ENCODE measurements at regions not wholly inside any gene's neighbourhood (a gene's known extent, or its start where the extent isn't known, plus 50 kb on each side); places are given as distances from the start of the nearest gene placed in this dataset.

GRCh38 chr1:234932106-234932505 lies 196.5 kb downstream of the TOMM20 start:
- DNase-seq (ENCODE audit: low read depth), result no peak
- no peak overlapping the region for H3K4me3 ChIP-seq (ENCODE audit: low read depth, low read length)
- no peak for TF ChIP-seq CTCF (IDR thresholded peaks at IDR 0.05; ENCODE audit: low read depth, low read length, missing control alignments)

DNA sequence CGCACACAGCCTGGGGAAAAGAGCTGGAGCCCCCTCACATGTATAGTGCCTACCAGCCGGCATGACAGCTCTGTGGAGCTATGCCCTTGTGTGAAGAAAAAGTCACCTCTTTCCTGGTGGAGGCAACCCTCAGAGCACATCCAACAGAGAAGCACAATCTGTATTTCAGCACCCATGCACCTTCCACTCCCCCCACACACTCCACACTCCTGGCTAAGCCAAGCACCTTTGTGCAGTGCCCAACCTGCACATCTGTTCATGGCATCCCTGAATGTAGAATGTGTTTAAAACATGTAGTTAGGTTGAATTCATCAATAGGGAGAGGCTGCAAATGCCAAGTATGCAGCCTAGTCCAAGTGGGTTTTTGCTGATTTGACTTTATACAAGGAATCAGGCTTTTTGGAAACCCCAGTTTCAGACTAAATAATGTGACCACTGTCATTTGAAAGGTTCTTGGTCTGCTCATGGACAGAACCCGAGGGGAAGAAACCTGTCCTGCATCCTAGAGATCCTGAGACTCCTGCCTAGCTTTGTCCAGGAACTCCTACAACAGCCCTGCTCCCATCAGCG lies 197.1 kb downstream of the TOMM20 start:
- DNase-seq (ENCODE audit: low read depth), result no peak
- no peak for TF ChIP-seq CTCF (IDR thresholded peaks at IDR 0.05; ENCODE audit: low read depth, low read length, missing control alignments)
- H3K4me3 ChIP-seq (ENCODE audit: low read depth, low read length), result no peak overlapping the region

DNA sequence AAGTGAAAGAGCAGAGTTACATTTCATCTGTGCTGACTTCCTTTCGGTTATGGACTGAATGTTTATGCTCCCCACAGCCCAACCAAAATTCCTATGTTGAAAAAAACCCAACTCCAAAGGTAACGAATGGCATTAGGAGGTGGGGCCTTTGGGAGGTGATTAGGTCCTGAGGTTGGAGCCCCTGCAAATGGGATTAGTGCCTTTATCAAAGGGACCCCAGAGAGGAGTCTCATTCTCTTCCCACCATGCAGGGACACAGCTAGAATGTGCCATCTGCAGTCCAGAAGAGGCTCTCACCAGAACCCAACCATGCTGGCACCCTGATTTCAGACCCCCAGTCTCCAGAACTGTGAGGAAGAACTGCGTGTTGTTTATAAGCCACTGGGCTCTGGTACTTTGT lies 199.3 kb downstream of the TOMM20 start:
- no peak overlapping the region for H3K4me3 ChIP-seq (ENCODE audit: low read depth, low read length)
- no peak for DNase-seq (ENCODE audit: low read depth)
- TF ChIP-seq CTCF (IDR thresholded peaks at IDR 0.05; ENCODE audit: low read depth, low read length, missing control alignments), result no peak

DNA sequence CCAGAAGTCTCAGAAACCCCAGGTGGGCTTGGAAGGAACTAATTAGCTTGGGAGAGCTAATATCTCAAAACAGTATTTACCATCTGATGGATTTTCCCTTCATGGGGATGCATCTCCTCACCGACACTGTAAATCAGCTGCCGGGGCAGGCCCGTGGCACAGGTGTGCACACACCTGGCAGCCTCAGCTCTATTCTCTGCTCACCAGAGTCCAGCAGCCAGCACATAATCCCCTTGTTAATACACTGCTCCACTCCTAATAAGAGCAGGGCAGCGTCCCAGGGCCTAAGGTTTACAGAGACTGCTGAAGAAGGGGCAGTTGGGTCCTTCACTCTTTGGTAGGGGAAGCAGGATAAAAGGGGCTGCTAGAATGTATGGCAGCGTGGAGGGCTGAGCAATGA lies 200.0 kb downstream of the TOMM20 start:
- DNase-seq (ENCODE audit: low read depth), result no peak
- H3K4me3 ChIP-seq (ENCODE audit: low read depth, low read length), result no peak overlapping the region
- no peak for TF ChIP-seq CTCF (IDR thresholded peaks at IDR 0.05; ENCODE audit: low read depth, low read length, missing control alignments)

DNA sequence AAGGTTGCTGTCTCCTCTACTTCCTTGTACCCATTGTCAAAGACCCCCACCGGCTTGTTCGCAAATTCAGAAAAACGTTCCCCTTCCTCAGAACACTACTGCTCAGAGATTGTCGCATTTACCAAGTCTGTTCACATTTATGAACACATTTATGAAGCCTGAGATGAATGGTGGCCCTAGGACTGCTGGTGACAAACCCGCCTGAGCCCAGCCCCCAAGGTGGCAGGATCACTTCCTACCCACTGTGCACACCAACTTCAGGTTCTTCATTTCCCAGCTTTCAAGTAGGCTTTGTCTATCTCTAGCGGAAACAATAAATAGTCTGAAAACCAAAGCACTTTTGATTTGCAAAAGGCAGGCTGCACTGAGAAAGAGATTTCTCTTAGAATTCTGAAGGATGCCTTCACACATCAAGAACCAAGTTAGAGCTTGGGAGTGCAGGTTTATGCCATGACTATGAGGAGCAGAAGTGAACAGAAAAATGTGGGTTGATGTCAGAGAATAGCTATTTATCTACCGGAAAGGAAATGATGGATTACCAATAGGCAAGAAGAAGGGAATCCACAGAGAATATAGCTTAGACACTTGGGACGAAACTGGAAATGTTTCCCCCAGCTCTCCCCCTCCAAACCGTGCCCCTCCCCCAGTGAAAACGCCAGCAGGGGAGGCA lies 200.5 kb downstream of the TOMM20 start:
- TF ChIP-seq CTCF (IDR thresholded peaks at IDR 0.05; ENCODE audit: low read depth, low read length, missing control alignments), result no peak
- no peak overlapping the region for H3K4me3 ChIP-seq (ENCODE audit: low read depth, low read length)
- no peak for DNase-seq (ENCODE audit: low read depth)

DNA sequence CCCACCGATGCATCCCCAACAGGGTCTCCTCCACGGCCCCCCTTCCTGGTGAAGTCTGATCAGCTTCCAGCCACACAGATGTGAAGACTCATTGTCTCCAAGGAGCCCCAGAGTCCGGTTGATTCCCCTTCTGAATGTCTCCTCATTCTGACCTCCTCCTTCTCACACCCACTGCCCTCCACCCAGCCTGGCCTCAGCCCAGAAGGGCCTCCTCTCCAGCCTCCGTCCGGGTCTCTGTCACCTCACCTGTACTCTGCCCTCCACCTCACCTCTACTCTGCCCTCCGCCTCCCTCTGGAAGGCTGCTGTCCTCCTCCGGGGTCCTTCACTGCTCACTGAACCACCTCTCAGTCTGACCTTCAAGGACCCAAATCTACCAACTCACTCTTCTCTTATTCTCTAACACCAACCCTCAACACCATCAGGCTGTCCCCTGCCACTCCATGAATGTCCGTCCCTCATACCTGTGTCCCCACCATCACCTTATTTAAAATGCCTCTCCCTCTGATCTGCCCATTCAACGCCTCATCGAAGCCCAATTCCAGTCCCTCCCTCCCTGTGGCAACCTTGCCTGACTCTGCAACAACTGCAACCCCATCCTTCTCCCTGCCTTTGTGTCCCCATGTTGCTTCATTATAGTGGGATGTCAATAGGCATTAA lies 201.2 kb downstream of the TOMM20 start:
- no peak for TF ChIP-seq CTCF (IDR thresholded peaks at IDR 0.05; ENCODE audit: low read depth, low read length, missing control alignments)
- no peak for DNase-seq (ENCODE audit: low read depth)
- H3K4me3 ChIP-seq (ENCODE audit: low read depth, low read length), result peak overlapping the region; percentile 20

All from GM12864 (cell line).